SK-MEL-5 (cell line): ENCODE measurements at regions not wholly inside any gene's neighbourhood (a gene's known extent, or its start where the extent isn't known, plus 50 kb on each side); places are given as distances from the start of the nearest gene placed in this dataset.
"Not testable (repeated sequence)": the region's sequence is repeated elsewhere in the genome, so short reads cannot be mapped to it uniquely, and the experiment has no call there.

Source experiments
- DNase-seq: peaks from one replicate; pipeline ENCODE4 v3.0.0-alpha.2; 2016; ENCODE audit warnings: low read depth, low spot score
- in situ Hi-C: cut with HindIII; loops from 2 replicates; pipeline ENCODE4 v1.10.0; 2016; ENCODE audit warnings: low sequenced_read_pairs, high pct_unique_total_duplicates, low pct_unique_long_range_greater_than_20kb

DNA sequence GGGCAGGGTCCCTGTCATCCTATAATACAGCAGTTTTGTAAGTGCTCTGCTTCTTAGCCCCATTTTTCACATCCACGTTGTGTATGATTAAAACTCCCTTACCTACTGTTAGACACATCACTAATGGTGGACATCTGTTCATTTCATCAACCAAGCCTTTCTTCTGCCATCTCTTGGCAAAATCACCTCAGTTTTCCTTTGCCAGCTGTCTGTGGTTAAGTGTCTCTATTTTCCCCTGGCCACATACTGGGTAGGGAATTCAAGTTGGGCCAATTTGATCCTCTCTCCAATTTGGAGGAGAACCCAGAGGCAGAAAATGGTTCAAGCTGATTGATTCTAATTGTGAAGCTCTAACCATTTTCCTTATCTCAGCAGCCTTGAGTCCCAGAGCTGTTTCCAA lies 436.1 kb downstream of the PCDH7 start:
- no peak for DNase-seq
- in situ Hi-C loops, result no loop called here

GRCh38 chr4:31160146-31160545 lies 440.0 kb downstream of the PCDH7 start:
- in situ Hi-C loops, result no loop called here
- DNase-seq, result peak; percentile 99

GRCh38 chr4:31169846-31170245 lies 449.7 kb downstream of the PCDH7 start:
- in situ Hi-C loops, result no loop called here

GRCh38 chr4:31171362-31171761 lies 451.2 kb downstream of the PCDH7 start:
- DNase-seq, result no peak
- in situ Hi-C loops, result no loop called here

More at GRCh38 chr4:31169846-31170245, 449.7 kb downstream of the PCDH7 start:
- peak; percentile 68 for DNase-seq

DNA sequence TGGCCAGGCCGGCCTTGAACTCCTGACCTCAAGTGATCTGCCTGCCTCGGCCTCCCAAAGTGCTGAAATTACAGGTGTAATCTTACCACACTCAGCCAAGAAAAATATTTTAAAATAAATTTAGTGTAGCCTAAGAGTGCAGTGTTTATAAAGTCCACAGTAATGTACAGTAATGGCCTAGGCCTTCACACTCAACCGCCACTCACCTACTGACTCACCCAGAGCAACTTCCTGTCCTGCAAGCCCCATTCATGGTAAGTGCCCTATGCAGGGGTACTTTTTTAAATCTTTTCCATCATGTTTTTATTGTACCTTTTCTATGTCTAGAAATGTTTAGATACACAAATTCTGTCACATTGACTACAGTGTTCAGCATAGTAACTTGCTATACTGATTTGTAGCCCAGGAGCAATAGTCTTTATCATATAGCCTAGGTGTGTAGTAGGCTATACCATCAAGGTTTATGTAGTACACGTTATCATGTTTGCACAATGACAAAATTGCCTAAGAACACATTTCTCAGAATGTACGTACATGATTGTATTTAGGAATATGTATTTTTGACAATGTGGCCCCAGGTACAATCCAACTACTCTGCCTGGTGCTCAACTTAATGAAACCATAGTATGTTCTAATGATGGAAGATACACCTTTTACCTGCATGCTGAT lies 455.2 kb downstream of the PCDH7 start:
- in situ Hi-C loops, result no loop called here
- no peak for DNase-seq

DNA sequence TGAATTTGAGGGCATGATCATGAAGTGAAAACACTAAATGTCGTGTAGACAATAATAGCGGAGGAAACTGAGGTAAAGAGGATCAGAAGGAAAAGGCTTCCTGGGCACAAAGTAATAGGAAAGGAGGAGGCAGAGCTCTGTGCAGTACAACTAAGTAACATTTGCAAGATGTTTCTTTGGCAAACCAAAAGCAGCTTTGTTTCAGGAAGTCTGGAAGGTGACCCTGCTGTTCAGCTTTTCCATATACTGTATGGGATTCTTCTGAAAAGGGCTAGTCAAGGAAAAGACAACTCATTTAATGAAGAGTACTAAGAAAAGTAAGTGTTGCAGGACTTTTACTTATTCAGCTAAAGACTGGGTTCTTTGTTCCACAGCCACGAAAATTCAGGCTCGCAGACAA lies 463.1 kb downstream of the PCDH7 start:
- no peak for DNase-seq
- in situ Hi-C loops, result no loop called here

DNA sequence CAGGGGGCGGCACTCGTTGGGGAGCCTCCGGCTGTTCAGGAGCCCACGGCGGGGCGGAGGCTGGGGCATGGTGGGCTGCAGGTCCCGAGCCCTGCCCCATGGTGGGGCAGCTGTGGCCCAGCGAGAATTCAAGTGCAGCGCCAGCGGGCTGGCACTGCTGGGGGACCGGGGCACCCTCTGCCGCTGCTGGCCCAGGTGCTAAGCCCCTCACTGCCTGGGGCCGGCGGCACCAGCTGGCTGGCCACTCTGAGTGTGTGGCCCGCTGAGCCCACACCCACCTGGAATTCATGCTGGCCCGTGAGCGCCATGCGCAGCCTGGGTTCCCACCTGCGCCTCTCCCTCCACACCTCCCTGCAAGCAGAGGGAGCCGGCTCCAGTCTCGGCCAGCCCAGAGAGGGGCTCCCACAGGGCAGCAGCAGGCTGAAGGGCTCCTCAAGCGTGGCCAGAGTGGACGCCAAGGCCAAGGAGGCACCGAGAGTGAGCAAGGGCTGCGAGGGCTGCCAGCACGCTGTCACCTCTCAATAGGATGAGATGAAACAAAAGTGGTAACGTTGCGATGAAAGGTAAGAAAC lies 464.9 kb downstream of the PCDH7 start:
- DNase-seq, result no peak
- in situ Hi-C loops, result no loop called here

DNA sequence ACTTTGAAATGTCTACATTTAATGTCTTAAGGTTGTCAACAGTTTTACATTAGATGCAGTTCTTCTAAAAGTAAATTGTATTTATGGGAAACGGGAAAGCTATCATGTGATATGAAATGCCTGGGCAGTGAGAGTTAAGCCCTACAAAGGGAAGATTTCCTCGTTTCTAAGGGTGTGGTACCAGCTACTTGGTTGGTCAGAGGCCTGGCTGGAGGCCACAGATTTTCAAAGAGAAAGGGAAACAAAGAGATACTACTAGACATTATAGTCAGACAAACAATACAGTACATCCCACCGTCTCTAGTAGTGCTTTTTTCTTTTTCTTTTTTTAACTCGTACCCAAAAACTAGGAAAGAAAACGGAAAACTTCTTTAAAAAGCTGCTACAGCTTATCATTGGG lies 467.8 kb downstream of the PCDH7 start:
- DNase-seq, result no peak
- in situ Hi-C loops, result no loop called here

GRCh38 chr4:31189938-31190337 lies 469.8 kb downstream of the PCDH7 start:
- no peak for DNase-seq
- in situ Hi-C loops, result no loop called here

GRCh38 chr4:31190671-31191070 lies 470.5 kb downstream of the PCDH7 start:
- no peak for DNase-seq
- in situ Hi-C loops, result no loop called here

- no peak for DNase-seq
- in situ Hi-C loops, result no loop called here
Measured at GRCh38 chr4:31192341-31192740, 472.2 kb downstream of the PCDH7 start.

DNA sequence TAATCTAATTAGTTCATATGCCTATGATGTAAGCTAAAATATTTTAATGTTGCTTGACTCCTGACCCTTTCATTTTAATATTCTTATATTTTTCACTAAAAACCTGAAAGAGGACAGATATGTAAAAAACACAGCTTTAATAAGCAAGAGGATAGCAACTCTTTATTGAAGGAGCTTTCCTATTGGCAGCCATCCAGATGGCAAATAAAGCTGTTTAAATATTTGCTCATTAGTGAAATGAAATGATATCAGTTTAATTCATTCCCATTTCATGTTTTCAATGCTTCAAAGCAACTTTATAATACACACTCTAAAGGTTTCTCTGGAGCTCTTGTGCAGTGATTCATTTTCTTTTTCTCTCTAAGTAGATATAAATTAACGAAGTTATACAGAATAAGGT lies 473.4 kb downstream of the PCDH7 start:
- in situ Hi-C loops, result no loop called here

GRCh38 chr4:31194823-31195222 lies 474.7 kb downstream of the PCDH7 start:
- in situ Hi-C loops, result no loop called here

More for the DNA sequence above, 473.4 kb downstream of the PCDH7 start:
- DNase-seq, result no peak

GRCh38 chr4:31199644-31200043 lies 479.5 kb downstream of the PCDH7 start:
- in situ Hi-C loops, result no loop called here
- DNase-seq, result no peak

More at GRCh38 chr4:31194823-31195222, 474.7 kb downstream of the PCDH7 start:
- no peak for DNase-seq

DNA sequence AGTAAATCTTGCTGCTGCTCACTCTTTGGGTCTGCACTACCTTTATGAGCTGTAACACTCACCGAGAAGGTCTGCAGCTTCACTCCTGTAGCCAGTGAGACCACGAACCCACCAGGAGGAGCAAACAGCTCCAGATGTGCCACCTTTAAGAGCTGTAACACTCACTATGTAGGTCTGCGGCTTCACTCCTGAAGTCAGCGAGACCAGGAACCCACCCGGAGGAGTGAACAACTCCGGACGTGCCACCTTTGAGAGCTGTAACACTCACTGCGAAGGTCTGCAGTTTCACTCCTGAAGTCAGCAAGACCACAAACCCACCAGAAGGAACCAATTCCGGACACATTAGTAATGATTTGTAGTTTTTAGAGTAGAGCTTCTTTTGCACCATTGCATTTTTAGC lies 481.9 kb downstream of the PCDH7 start:
- in situ Hi-C loops, DNase-seq: not testable (repeated sequence)

DNA sequence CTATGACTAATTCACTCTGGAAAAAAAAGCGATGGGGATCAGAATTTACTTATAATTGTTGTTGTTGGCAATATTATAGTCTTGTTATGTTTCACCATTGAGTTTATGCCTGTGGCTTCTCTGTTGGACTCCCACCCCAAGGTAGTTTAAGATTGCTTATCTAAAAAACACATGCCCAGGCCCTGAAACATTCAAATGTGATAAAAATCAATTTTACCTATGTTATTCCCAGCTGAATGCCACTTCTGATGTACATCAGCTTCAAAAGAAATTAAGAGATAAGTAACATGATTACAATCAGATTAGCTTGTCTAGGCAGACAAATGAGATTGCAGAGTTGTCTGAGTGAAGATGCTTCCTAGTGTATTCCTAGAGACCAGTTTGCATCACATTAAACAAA lies 484.7 kb downstream of the PCDH7 start:
- DNase-seq, result no peak
- in situ Hi-C loops, result no loop called here

DNA sequence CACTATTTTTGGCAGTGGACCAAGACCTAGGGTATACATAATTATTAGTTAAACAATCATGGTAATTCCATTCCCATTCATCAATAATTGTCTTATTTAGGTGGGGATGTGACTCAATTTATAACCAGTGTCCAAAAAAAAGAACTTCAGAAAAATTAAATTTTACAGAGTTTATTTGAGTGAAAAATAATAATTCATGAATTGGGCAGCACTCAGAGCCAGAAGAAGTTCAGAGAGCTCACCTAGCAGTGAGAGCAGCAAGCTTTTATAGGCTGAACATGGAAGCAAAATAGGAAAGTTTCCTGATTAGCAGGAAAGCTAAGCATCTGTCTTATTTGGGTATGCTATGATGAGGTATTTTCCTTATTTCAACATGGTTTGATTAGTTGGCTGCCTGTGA lies 500.8 kb downstream of the PCDH7 start:
- in situ Hi-C loops, result no loop called here
- DNase-seq, result no peak

- no peak for DNase-seq
- in situ Hi-C loops, result no loop called here
Measured at GRCh38 chr4:31228068-31228467, 507.9 kb downstream of the PCDH7 start.

DNA sequence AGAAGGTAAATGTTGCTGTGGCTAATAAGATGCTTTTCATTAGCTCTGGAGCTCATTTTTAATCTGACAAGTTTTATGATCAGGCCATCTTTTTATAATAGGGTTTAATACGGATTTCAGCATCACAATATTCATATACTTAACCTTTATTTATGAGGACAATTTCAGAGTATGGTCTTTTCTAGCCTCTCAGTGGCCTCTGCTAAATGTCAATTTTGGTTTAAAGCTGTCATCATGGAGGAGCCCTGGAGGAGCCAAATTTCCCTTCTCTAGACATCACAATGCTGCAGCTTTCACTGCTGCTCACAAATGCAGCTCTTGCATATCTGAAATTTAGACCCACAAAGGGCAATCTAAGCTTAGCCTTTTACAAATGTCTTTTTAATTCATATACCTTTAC lies 510.4 kb downstream of the PCDH7 start:
- in situ Hi-C loops, result no loop called here
- DNase-seq, result no peak
